ENCODE measurements at regions not wholly inside any gene's neighbourhood (a gene's known extent, or its start where the extent isn't known, plus 50 kb on each side); places are given as distances from the start of the nearest gene placed in this dataset.

GRCh38 chr6:163906006-163906710 is 491.6 kb downstream of the QKI start:
- DNase-seq (ENCODE audit: insufficient read length, low spot score) = no peak
- no peak for FAIRE-seq
- TF ChIP-seq CTCF (IDR thresholded peaks at IDR 0.05; ENCODE audit: insufficient read depth, missing control alignments) = no peak

GRCh38 chr6:163904186-163904585 is 489.7 kb downstream of the QKI start:
- TF ChIP-seq CTCF (IDR thresholded peaks at IDR 0.05; ENCODE audit: insufficient read depth, missing control alignments) = no peak
- DNase-seq (ENCODE audit: insufficient read length, low spot score) (no peak), FAIRE-seq (no peak)

- no peak for FAIRE-seq
- TF ChIP-seq CTCF (IDR thresholded peaks at IDR 0.05; ENCODE audit: insufficient read depth, missing control alignments) = no peak
- DNase-seq (ENCODE audit: insufficient read length, low spot score) = no peak
These were observed 489.0 kb downstream of the QKI start for GRCh38 chr6:163903541-163903940.

GRCh38 chr6:163902993-163903392 is 488.5 kb downstream of the QKI start:
- DNase-seq (ENCODE audit: insufficient read length, low spot score) (no peak), FAIRE-seq (no peak)
- no peak for TF ChIP-seq CTCF (IDR thresholded peaks at IDR 0.05; ENCODE audit: insufficient read depth, missing control alignments)

- TF ChIP-seq CTCF (IDR thresholded peaks at IDR 0.05; ENCODE audit: insufficient read depth, missing control alignments) = no peak
- no peak for FAIRE-seq
- no peak for DNase-seq (ENCODE audit: insufficient read length, low spot score)
These were observed 487.2 kb downstream of the QKI start for GRCh38 chr6:163901681-163902080.

- no peak for FAIRE-seq
- DNase-seq (ENCODE audit: insufficient read length, low spot score) = no peak
- no peak for TF ChIP-seq CTCF (IDR thresholded peaks at IDR 0.05; ENCODE audit: insufficient read depth, missing control alignments)
These were observed 486.1 kb downstream of the QKI start for GRCh38 chr6:163900570-163900969.

- no peak for DNase-seq (ENCODE audit: insufficient read length, low spot score)
- TF ChIP-seq CTCF (IDR thresholded peaks at IDR 0.05; ENCODE audit: insufficient read depth, missing control alignments) = no peak
- FAIRE-seq = no peak
These were observed 483.2 kb downstream of the QKI start for GRCh38 chr6:163897669-163898068.
